Activated CD8-positive, alpha-beta memory T cell treated with anti-CD3 and anti-CD28 coated beads, Interleukin-2, amount 50 U/mL, for 24 hours (primary cell): ENCODE measurements at regions not wholly inside any gene's neighbourhood (a gene's known extent, or its start where the extent isn't known, plus 50 kb on each side); places are given as distances from the start of the nearest gene placed in this dataset.
"Not testable (repeated sequence)": the region's sequence is repeated elsewhere in the genome, so short reads cannot be mapped to it uniquely, and the experiment has no call there.

Experiments
- DNase-seq: peaks from one replicate; pipeline ENCODE4 v3.0.0-alpha.2; 2020; ENCODE audit errors: extremely low read depth

GRCh38 chr13:53382008-53382407 is 353.4 kb downstream of the OLFM4 start:
- DNase-seq = no peak

GRCh38 chr13:53398051-53398450 is 369.4 kb downstream of the OLFM4 start:
- DNase-seq = no peak

GRCh38 chr13:53405616-53406015 is 377.0 kb downstream of the OLFM4 start:
- DNase-seq = no peak

GRCh38 chr13:53408306-53408705 is 379.7 kb downstream of the OLFM4 start:
- no peak for DNase-seq

GRCh38 chr13:53408847-53409568 is 380.4 kb downstream of the OLFM4 start:
- no peak for DNase-seq

GRCh38 chr13:53411463-53411862 is 382.9 kb downstream of the OLFM4 start:
- DNase-seq = no peak

GRCh38 chr13:53415135-53415534 is 386.5 kb downstream of the OLFM4 start:
- DNase-seq = no peak

- no peak for DNase-seq
Observed at GRCh38 chr13:53417601-53418000, 389.0 kb downstream of the OLFM4 start.

- no peak for DNase-seq
Observed at GRCh38 chr13:53422415-53422814, 393.8 kb downstream of the OLFM4 start.

GRCh38 chr13:53436396-53436795 is 407.8 kb downstream of the OLFM4 start:
- no peak for DNase-seq

GRCh38 chr13:53439439-53440225 is 411.0 kb downstream of the OLFM4 start:
- DNase-seq = no peak

- DNase-seq = no peak
Observed at GRCh38 chr13:53442979-53443378, 414.4 kb downstream of the OLFM4 start.

GRCh38 chr13:53445686-53446085 is 417.1 kb downstream of the OLFM4 start:
- no peak for DNase-seq

- no peak for DNase-seq
Observed at GRCh38 chr13:53447456-53447855, 418.8 kb downstream of the OLFM4 start.

- no peak for DNase-seq
Observed at GRCh38 chr13:53447863-53448262, 419.2 kb downstream of the OLFM4 start.

GRCh38 chr13:53452263-53452808 is 423.7 kb downstream of the OLFM4 start:
- not testable (repeated sequence) for DNase-seq

GRCh38 chr13:53460796-53461195 is 432.2 kb downstream of the OLFM4 start:
- no peak for DNase-seq

GRCh38 chr13:53463106-53463505 is 434.5 kb downstream of the OLFM4 start:
- no peak for DNase-seq

GRCh38 chr13:53466576-53466975 is 438.0 kb downstream of the OLFM4 start:
- DNase-seq = no peak

GRCh38 chr13:53473397-53473796 is 444.8 kb downstream of the OLFM4 start:
- no peak for DNase-seq

GRCh38 chr13:53474878-53475277 is 446.3 kb downstream of the OLFM4 start:
- no peak for DNase-seq

- DNase-seq = no peak
Observed at GRCh38 chr13:53490752-53491151, 462.1 kb downstream of the OLFM4 start.

GRCh38 chr13:53494406-53494805 is 465.8 kb downstream of the OLFM4 start:
- no peak for DNase-seq
